ENCODE measurements at regions not wholly inside any gene's neighbourhood (a gene's known extent, or its start where the extent isn't known, plus 50 kb on each side); places are given as distances from the start of the nearest gene placed in this dataset.

GRCh38 chr10:117492504-117492903, 50.0 kb upstream of the EMX2 start:
- intact Hi-C loops (cut with micrococcal nuclease; ENCODE audit: unreplicated experiment) = no loop called here
- CTCF ChIA-PET (ENCODE audit: low intra/inter-chr PET ratio, low total read pairs) = no interaction called here

More at GRCh38 chr10:117492504-117492903, 50.0 kb upstream of the EMX2 start:
- Histone ChIP-seq H3K4me3 (replicated peaks in 1 of 3; ENCODE audit: insufficient read depth in 1 of 3, low read depth in 2 of 3, low read length in 3 of 3) (no peak overlapping the region), H3K4me1 (ENCODE audit: insufficient read depth, low read length) (peaks cover 39% of the 10 kb centered on the region), H3K9ac (ENCODE audit: insufficient read depth, low read depth, low read length) (no peak overlapping the region), H3K4me2 (ENCODE audit: low read depth, low read length) (no peak overlapping the region), H3K27me3 (ENCODE audit: control insufficient read depth in 1 of 2, insufficient read depth in 2 of 2, low read length in 2 of 2) (no peaks in the 10 kb centered on the region), H4K20me1 (ENCODE audit: insufficient read depth, low read length) (no peaks in the 10 kb centered on the region), H3K79me2 (ENCODE audit: insufficient read depth, low read length) (no peaks in the 10 kb centered on the region), H3K27ac (ENCODE audit: extremely low read length, insufficient read depth, low read length) (no peak overlapping the region), H2AFZ (ENCODE audit: low read length) (no peak overlapping the region), H3K36me3 (replicated peaks in 1 of 2; ENCODE audit: control insufficient read depth in 1 of 2, insufficient read depth in 2 of 2, low read length in 2 of 2) (no peaks in the 10 kb centered on the region), H3K9me3 (ENCODE audit: low read length) (no peaks in the 10 kb centered on the region)
- ATAC-seq = no peak
- FAIRE-seq = no peak
- no TSS peak for BruUV-seq (replicated peaks)
- DNase-seq (ENCODE audit: low spot score) = no peak
- 57% methylated on average over 6 of the region's 6 CpGs for WGBS (ENCODE audit: low lambda C conversion rate)
- in situ Hi-C loops (cut with HindIII; ENCODE audit: extremely low pct_ligation_motif_present, low pct_unique_long_range_greater_than_20kb) = loop anchor here (25.0 kb wide), 1 partner anchor 945 kb away; no protein-coding TSS in a partner anchor
- TF ChIP-seq ZNF841 (CRISPR knock-in tag; IDR thresholded peaks at IDR 0.05; ENCODE audit: borderline replicate concordance) (no peak), ZNF24 (IDR thresholded peaks at IDR 0.05) (no peak), ZC3H13 (CRISPR knock-in tag; IDR thresholded peaks at IDR 0.05) (no peak), ATF1 (CRISPR knock-in tag; IDR thresholded peaks at IDR 0.05) (no peak), RARA (CRISPR knock-in tag; IDR thresholded peaks at IDR 0.05) (no peak), TRAFD1 (CRISPR knock-in tag; IDR thresholded peaks at IDR 0.05; ENCODE audit: borderline replicate concordance) (no peak), RFX1 (IDR thresholded peaks at IDR 0.05) (no peak), ZEB1 (IDR thresholded peaks at IDR 0.05; ENCODE audit: insufficient replicate concordance, low read depth) (no peak), FOSL2 (CRISPR knock-in tag; IDR thresholded peaks at IDR 0.05) (no peak)
- TF ChIP-seq, protein P1, sequence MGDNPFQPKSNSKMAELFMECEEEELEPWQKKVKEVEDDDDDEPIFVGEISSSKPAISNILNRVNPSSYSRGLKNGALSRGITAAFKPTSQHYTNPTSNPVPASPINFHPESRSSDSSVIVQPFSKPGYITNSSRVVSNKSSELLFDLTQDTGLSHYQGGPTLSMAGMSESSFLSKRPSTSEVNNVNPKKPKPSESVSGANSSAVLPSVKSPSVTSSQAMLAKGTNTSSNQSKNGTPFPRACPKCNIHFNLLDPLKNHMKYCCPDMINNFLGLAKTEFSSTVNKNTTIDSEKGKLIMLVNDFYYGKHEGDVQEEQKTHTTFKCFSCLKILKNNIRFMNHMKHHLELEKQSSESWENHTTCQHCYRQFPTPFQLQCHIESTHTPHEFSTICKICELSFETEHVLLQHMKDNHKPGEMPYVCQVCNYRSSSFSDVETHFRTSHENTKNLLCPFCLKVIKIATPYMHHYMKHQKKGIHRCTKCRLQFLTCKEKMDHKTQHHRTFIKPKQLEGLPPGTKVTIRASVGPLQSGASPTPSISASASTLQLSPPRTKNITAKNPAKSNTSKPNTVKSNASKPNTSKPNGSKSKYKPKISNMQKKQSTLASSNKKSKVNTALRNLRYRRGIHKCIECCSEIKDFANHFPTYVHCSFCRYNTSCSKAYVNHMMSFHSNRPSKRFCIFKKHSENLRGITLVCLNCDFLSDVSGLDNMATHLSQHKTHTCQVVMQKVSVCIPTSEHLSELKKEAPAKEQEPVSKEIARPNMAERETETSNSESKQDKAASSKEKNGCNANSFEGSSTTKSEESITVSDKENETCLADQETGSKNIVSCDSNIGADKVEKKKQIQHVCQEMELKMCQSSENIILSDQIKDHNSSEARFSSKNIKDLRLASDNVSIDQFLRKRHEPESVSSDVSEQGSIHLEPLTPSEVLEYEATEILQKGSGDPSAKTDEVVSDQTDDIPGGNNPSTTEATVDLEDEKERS (CRISPR knock-in tag; IDR thresholded peaks at IDR 0.05) = no peak
- TF ChIP-seq, protein P2, sequence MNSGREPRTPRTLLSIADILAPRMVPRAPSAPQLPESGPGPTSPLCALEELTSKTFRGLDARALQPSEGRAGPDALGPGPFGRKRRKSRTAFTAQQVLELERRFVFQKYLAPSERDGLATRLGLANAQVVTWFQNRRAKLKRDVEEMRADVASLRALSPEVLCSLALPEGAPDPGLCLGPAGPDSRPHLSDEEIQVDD (CRISPR knock-in tag; IDR thresholded peaks at IDR 0.05; ENCODE audit: borderline replicate concordance) = no peak
- TF ChIP-seq, protein P3, sequence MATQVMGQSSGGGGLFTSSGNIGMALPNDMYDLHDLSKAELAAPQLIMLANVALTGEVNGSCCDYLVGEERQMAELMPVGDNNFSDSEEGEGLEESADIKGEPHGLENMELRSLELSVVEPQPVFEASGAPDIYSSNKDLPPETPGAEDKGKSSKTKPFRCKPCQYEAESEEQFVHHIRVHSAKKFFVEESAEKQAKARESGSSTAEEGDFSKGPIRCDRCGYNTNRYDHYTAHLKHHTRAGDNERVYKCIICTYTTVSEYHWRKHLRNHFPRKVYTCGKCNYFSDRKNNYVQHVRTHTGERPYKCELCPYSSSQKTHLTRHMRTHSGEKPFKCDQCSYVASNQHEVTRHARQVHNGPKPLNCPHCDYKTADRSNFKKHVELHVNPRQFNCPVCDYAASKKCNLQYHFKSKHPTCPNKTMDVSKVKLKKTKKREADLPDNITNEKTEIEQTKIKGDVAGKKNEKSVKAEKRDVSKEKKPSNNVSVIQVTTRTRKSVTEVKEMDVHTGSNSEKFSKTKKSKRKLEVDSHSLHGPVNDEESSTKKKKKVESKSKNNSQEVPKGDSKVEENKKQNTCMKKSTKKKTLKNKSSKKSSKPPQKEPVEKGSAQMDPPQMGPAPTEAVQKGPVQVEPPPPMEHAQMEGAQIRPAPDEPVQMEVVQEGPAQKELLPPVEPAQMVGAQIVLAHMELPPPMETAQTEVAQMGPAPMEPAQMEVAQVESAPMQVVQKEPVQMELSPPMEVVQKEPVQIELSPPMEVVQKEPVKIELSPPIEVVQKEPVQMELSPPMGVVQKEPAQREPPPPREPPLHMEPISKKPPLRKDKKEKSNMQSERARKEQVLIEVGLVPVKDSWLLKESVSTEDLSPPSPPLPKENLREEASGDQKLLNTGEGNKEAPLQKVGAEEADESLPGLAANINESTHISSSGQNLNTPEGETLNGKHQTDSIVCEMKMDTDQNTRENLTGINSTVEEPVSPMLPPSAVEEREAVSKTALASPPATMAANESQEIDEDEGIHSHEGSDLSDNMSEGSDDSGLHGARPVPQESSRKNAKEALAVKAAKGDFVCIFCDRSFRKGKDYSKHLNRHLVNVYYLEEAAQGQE (IDR thresholded peaks at IDR 0.05; ENCODE audit: borderline replicate concordance in 1 of 2, low read depth in 1 of 2, low read length in 2 of 2) = no peak
- TF ChIP-seq, protein P4, sequence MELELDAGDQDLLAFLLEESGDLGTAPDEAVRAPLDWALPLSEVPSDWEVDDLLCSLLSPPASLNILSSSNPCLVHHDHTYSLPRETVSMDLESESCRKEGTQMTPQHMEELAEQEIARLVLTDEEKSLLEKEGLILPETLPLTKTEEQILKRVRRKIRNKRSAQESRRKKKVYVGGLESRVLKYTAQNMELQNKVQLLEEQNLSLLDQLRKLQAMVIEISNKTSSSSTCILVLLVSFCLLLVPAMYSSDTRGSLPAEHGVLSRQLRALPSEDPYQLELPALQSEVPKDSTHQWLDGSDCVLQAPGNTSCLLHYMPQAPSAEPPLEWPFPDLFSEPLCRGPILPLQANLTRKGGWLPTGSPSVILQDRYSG (CRISPR knock-in tag; IDR thresholded peaks at IDR 0.05) = no peak
- POLR2A ChIA-PET = no interaction called here

Measured in HepG2 (cell line).